Neural progenitor cell (in vitro differentiated cells): ENCODE measurements at regions not wholly inside any gene's neighbourhood (a gene's known extent, or its start where the extent isn't known, plus 50 kb on each side); places are given as distances from the start of the nearest gene placed in this dataset.

ENCODE experiments used
- DNase-seq: peaks from one replicate; pipeline ENCODE4 v3.0.0-alpha.2; 2016; ENCODE audit warnings: low spot score
- H2AFZ ChIP-seq: fragments of 200-600 bp; sonication (generic); replicated peaks from 2 replicates; pipeline ENCODE4 v1.6.1; 2016; ENCODE audit warnings: antibody characterized with exemption
- H3F3A ChIP-seq: fragments of 200-600 bp; sonication (generic); 2 replicates; pipeline ENCODE4 v1.6.1; 2016; ENCODE audit warnings: antibody characterized with exemption, low read depth
- H3K27ac ChIP-seq: fragments of 200-600 bp; sonication (generic); 2 replicates; pipeline ENCODE4 v1.5.1; 2016; ENCODE audit warnings: mild to moderate bottlenecking
- H3K27me3 ChIP-seq: fragments of 200-600 bp; sonication (generic); 2 replicates; pipeline ENCODE4 v1.6.1; 2016; ENCODE audit warnings: mild to moderate bottlenecking, moderate library complexity
- H3K36me3 ChIP-seq: fragments of 200-600 bp; sonication (generic); 2 replicates; pipeline ENCODE4 v1.5.1; 2016
- H3K4me1 ChIP-seq: fragments of 200-600 bp; sonication (generic); 2 replicates; pipeline ENCODE4 v1.6.1; 2016; ENCODE audit warnings: mixed run types
- H3K4me2 ChIP-seq: fragments of 200-600 bp; sonication (generic); 2 replicates; pipeline ENCODE4 v1.6.1; 2016
- H3K4me3 ChIP-seq: fragments of 200-600 bp; sonication (generic); 2 replicates; pipeline ENCODE4 v1.5.1; 2016
- H3K79me2 ChIP-seq: fragments of 200-600 bp; sonication (generic); 2 replicates; pipeline ENCODE4 v1.6.1; 2016; ENCODE audit warnings: low read depth
- H3K9ac ChIP-seq: fragments of 200-600 bp; sonication (generic); 2 replicates; pipeline ENCODE4 v1.6.1; 2016
- H3K9me3 ChIP-seq: fragments of 200-600 bp; sonication (generic); 2 replicates; pipeline ENCODE4 v1.5.1; 2016; ENCODE audit warnings: low read depth
- H4K20me1 ChIP-seq: fragments of 200-600 bp; sonication (generic); 2 replicates; pipeline ENCODE4 v1.6.1; 2016; ENCODE audit warnings: low read depth
- H3K27ac Mint-ChIP-seq: 3 replicates; pipeline ENCODE4 v1.8.0; 2021; ENCODE audit warnings: mixed read lengths
- H3K27me3 Mint-ChIP-seq: 2 replicates; pipeline ENCODE4 v1.8.0; 2022; ENCODE audit warnings: low read depth, mild to moderate bottlenecking, inconsistent platforms, moderate library complexity, mixed read lengths; ENCODE audit not compliant: insufficient read depth
- H3K36me3 Mint-ChIP-seq: 3 replicates; pipeline ENCODE4 v1.8.0; 2021; ENCODE audit warnings: mixed read lengths
- H3K4me1 Mint-ChIP-seq: 3 replicates; pipeline ENCODE4 v1.8.0; 2021; ENCODE audit warnings: mixed read lengths
- H3K4me3 Mint-ChIP-seq: 3 replicates; pipeline ENCODE4 v1.8.0; 2021; ENCODE audit warnings: mild to moderate bottlenecking, moderate library complexity, mixed read lengths
- H3K9me3 Mint-ChIP-seq: 3 replicates; pipeline ENCODE4 v1.8.0; 2020; ENCODE audit warnings: mixed read lengths
- CTCF ChIP-seq: fragments of 200-600 bp; sonication (generic); IDR thresholded peaks from 2 replicates; pipeline ENCODE4 v1.5.1; 2017; ENCODE audit warnings: antibody characterized with exemption, mild to moderate bottlenecking
- EZH2 ChIP-seq: fragments of 200-600 bp; sonication (generic); IDR thresholded peaks from 2 replicates; pipeline ENCODE4 v1.6.1; 2017; ENCODE audit warnings: antibody characterized with exemption, mild to moderate bottlenecking, moderate library complexity
- EZH2phosphoT487 ChIP-seq: fragments of 200-600 bp; sonication (generic); IDR thresholded peaks from 2 replicates; pipeline ENCODE4 v1.6.1; 2017; ENCODE audit warnings: antibody characterized with exemption

- Histone ChIP-seq H2AFZ (no peak overlapping the region), H3K4me2 (no peak overlapping the region), H3K4me3 (no peak overlapping the region), H3K9me3 (no peaks in the 10 kb centered on the region), H3K79me2 (no peaks in the 10 kb centered on the region), H3K36me3 (no peaks in the 10 kb centered on the region), H3K4me1 (no peaks in the 10 kb centered on the region), H3F3A (no peaks in the 10 kb centered on the region), H3K9ac (no peak overlapping the region), H3K27me3 (no peaks in the 10 kb centered on the region), H3K27ac (no peak overlapping the region), H4K20me1 (no peaks in the 10 kb centered on the region)
- no peak for TF ChIP-seq EZH2
- no peak for TF ChIP-seq CTCF
- no peak for TF ChIP-seq EZH2phosphoT487
- no peak overlapping the region for H3K27ac Mint-ChIP-seq
- no peak overlapping the region for H3K4me3 Mint-ChIP-seq
- no peaks in the 10 kb centered on the region for H3K27me3 Mint-ChIP-seq
- peaks cover 11% of the 10 kb centered on the region for H3K9me3 Mint-ChIP-seq
- peaks cover 1% of the 10 kb centered on the region for H3K36me3 Mint-ChIP-seq
- DNase-seq = no peak
- H3K4me1 Mint-ChIP-seq = no peaks in the 10 kb centered on the region
Measured at GRCh38 chr13:105796081-105796480, 739.4 kb downstream of the EFNB2 start.

- Mint-ChIP-seq H3K27ac (no peak overlapping the region), H3K9me3 (peaks cover 13% of the 10 kb centered on the region), H3K4me3 (no peak overlapping the region), H3K36me3 (peaks cover 1% of the 10 kb centered on the region), H3K4me1 (no peaks in the 10 kb centered on the region), H3K27me3 (no peaks in the 10 kb centered on the region)
- Histone ChIP-seq H3F3A (no peaks in the 10 kb centered on the region), H3K27ac (no peak overlapping the region), H2AFZ (no peak overlapping the region), H3K4me3 (no peak overlapping the region), H4K20me1 (no peaks in the 10 kb centered on the region), H3K9ac (no peak overlapping the region), H3K36me3 (no peaks in the 10 kb centered on the region), H3K79me2 (no peaks in the 10 kb centered on the region), H3K27me3 (no peaks in the 10 kb centered on the region), H3K4me2 (no peak overlapping the region), H3K4me1 (no peaks in the 10 kb centered on the region), H3K9me3 (no peaks in the 10 kb centered on the region)
- no peak for TF ChIP-seq EZH2phosphoT487
- TF ChIP-seq CTCF = no peak
- TF ChIP-seq EZH2 = no peak
- DNase-seq = no peak
Measured at GRCh38 chr13:105790923-105791322, 744.5 kb downstream of the EFNB2 start.

- Mint-ChIP-seq H3K27me3 (no peaks in the 10 kb centered on the region), H3K4me3 (no peak overlapping the region), H3K9me3 (peaks cover 8% of the 10 kb centered on the region), H3K27ac (no peak overlapping the region), H3K36me3 (peaks cover 1% of the 10 kb centered on the region), H3K4me1 (no peaks in the 10 kb centered on the region)
- Histone ChIP-seq H3K36me3 (no peaks in the 10 kb centered on the region), H3K4me1 (no peaks in the 10 kb centered on the region), H2AFZ (no peak overlapping the region), H4K20me1 (no peaks in the 10 kb centered on the region), H3K4me3 (no peak overlapping the region), H3K9ac (no peak overlapping the region), H3K27me3 (no peaks in the 10 kb centered on the region), H3K27ac (no peak overlapping the region), H3K79me2 (no peaks in the 10 kb centered on the region), H3F3A (no peaks in the 10 kb centered on the region), H3K9me3 (no peaks in the 10 kb centered on the region), H3K4me2 (no peak overlapping the region)
- no peak for DNase-seq
- TF ChIP-seq EZH2 (no peak), CTCF (no peak), EZH2phosphoT487 (no peak)
Measured at GRCh38 chr13:105788530-105788929, 746.9 kb downstream of the EFNB2 start.

GRCh38 chr13:105787632-105788031 is 747.8 kb downstream of the EFNB2 start:
- H3K27ac Mint-ChIP-seq = no peak overlapping the region
- no peak overlapping the region for H3K9ac ChIP-seq
- peaks cover 5% of the 10 kb centered on the region for H3K9me3 Mint-ChIP-seq
- no peaks in the 10 kb centered on the region for H3K27me3 ChIP-seq
- no peaks in the 10 kb centered on the region for H3K79me2 ChIP-seq
- H3K27ac ChIP-seq = no peak overlapping the region
- no peak overlapping the region for H3K4me3 Mint-ChIP-seq
- H3K36me3 ChIP-seq = no peaks in the 10 kb centered on the region
- no peaks in the 10 kb centered on the region for H3K4me1 ChIP-seq
- H2AFZ ChIP-seq = no peak overlapping the region
- H4K20me1 ChIP-seq = no peaks in the 10 kb centered on the region
- no peaks in the 10 kb centered on the region for H3K27me3 Mint-ChIP-seq
- TF ChIP-seq EZH2 = no peak
- no peak for TF ChIP-seq EZH2phosphoT487
- no peak for TF ChIP-seq CTCF
- no peak overlapping the region for H3K4me3 ChIP-seq
- H3K4me2 ChIP-seq = no peak overlapping the region
- no peaks in the 10 kb centered on the region for H3F3A ChIP-seq
- no peaks in the 10 kb centered on the region for H3K4me1 Mint-ChIP-seq
- H3K9me3 ChIP-seq = no peaks in the 10 kb centered on the region
- DNase-seq = no peak
- no peaks in the 10 kb centered on the region for H3K36me3 Mint-ChIP-seq
